HG02970 (cell line): ENCODE measurements at regions not wholly inside any gene's neighbourhood (a gene's known extent, or its start where the extent isn't known, plus 50 kb on each side); places are given as distances from the start of the nearest gene placed in this dataset.

Experiments
- ATAC-seq: cut with Tn5 transposase; IDR thresholded peaks from one replicate; pipeline ENCODE4 v1.9.1; 2021; ENCODE audit warnings: mild to moderate bottlenecking, moderate library complexity, moderate number of reproducible peaks; ENCODE audit not compliant: unreplicated experiment, low FRiP score

DNA sequence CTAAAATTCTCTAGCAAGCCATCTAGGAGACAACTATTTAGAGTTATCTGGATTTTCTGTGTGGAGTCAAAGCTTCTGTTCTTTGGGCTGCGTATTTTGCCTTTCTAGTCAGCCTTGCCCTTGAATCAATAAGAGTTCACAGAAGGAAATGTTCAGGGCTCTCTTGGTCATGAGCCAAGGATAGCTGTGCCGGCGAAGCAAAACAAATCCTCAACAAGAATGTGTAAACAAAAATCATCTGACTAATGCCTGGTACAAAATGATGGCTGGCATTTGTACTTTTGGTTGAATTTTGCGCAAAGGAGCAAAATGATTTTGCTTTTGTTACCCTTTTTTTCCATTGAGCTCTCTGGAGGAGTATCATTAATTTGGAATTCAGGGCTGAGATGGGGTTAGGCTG lies 171.1 kb downstream of the DACT1 start:
- ATAC-seq, result no peak

DNA sequence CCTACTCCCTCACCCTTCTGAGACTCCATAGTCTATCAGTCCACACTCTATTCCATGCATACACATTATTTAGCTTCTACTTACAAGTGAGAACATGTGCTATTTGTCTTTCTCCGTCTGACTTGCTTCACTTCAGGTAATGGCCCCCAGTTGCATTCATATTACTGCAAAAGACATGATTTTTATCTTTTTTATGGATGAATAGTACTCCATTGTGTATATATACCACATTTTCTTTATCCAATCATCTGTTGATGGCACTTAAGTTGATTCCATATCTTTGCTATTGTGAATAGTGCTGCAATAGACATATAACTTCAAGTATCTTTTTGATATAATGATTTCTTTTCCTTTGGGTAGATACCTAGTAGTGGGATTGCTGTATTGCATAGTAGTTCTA lies 171.8 kb downstream of the DACT1 start:
- no peak for ATAC-seq

- ATAC-seq, result no peak
Measured at GRCh38 chr14:58812050-58812910, 174.5 kb downstream of the DACT1 start.

DNA sequence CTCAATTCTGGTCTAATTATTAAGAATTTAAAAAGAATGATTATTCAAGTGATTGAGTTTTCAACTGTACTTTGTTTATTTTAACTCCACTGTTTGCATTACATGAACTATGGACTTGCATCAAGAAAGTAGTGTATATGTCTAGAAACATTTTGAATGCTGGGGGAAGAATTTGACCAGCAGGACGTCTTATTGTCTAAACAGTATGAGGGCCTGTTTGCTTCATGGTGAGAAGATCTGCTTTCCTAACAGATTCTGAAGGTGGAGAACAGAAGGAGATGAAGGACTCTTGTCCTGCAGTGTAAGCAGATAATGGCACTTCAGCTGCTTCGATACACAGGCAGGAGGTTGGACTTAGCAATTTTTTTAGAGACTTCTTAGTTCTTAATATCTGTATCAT lies 176.0 kb downstream of the DACT1 start:
- no peak for ATAC-seq

DNA sequence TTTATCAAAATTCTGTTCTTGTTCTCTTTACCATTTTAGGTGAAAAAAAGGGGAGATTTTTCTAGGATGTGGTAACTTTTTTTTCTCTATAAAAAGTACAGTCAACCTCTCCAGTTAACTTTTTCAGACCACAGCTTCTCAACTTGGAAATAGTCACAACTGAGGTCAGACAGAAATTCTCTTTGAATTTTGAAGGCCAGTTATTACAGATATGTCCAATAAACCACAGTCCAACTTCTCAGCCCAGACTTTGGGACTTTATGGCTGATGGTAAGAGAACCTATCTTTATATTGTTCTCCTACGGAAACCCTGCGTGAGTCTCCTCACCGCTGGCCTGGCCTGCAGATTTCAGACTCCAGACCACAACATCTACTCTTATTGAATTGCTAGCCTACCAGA lies 176.7 kb downstream of the DACT1 start:
- ATAC-seq, result no peak

GRCh38 chr14:58815161-58815701 lies 177.5 kb downstream of the DACT1 start:
- ATAC-seq, result no peak

DNA sequence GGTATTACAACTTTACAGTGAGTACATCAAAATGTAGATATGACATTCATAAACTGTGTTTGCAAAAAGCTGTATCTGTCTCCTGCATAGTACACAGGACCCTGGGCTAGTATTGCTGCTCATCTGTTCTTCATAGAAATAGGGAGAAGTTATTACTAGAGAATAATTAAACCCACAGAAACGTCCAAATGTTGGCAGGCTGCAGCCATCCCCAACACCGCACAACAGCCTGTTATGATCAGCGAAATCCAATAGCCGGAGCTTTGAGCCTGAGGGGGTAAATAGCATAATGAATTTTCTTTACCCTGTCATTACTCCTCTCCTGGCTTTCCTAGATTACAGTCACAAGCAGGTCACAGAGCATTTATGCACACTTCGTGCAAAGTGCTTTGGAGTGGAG lies 178.0 kb downstream of the DACT1 start:
- ATAC-seq, result no peak

- no peak for ATAC-seq
Measured at GRCh38 chr14:58816416-58817115, 178.8 kb downstream of the DACT1 start.

DNA sequence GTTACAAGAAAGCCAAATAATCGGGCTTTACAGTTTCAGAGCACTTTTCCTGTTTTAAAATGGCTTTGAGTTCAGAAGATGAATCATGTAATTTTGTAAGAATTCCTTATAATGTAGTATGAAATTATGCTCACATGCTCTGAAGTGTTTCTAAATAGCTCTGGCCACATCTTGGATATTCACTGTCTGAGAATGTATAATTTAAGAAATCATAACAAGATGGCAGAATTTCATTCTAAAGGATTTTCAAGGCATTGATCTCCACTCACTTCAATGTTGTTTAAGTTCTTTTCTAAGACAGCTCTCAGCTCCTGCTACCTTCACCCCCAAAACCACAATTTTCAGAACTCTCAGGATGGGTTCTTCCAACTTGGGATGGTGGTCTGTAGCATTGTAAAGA lies 180.1 kb downstream of the DACT1 start:
- no peak for ATAC-seq

GRCh38 chr14:58820032-58820431 lies 182.3 kb downstream of the DACT1 start:
- ATAC-seq, result no peak

DNA sequence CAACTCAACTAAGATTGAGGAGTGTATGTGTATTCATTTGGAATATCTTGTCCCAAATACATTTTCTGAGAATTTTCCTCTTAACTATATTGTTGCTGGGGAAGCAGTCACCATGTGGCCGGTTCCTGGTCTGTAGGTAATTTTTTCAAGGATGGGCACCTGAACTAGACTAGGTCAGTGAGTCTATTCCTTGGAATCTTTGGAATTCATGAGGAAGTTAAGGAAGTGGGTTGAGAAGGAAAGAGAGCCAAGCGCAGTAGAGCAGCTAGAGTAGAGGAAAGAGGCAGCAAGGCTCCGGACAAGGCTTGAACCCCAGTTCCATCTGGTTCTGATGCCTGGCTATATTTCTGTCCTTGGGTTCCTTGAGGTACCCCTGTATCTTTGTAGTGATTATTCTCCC lies 183.7 kb downstream of the DACT1 start:
- ATAC-seq, result no peak

DNA sequence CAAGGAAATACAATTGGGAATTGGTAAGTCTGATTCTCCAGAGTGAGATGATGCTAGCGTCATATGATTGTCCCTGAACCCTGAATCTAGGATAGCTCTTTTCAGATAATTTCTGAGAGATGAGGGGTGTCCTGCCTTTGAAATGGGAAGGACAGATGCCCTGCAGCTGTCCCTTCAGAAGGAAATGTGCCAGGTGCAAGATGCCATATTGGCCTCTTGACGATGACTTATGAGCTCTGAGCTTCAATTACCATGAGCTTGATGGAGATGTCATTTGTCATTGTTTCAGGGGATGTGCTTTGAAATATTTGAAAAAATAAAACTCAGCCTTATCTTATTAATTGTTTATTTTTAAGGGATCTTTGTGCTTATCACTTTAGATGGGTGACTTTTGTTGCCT lies 185.1 kb downstream of the DACT1 start:
- no peak for ATAC-seq

DNA sequence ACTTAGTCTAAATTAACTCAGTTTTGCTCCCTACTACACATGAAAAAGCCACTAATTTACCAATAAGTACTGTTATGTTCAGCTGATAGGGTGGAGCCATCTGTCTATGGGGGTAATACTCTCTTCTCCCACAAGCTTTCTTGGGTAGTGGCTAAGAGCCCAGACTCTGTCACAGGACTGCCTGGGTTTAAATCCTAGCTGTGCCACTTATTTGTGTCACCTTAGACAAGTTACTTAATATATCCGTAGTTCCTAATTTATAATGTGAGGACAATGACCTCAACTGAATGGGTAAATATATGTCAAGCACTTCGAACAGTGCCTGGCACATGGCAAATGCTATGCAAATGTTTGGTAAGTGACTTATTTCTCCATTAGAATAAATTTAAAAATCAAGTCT lies 185.6 kb downstream of the DACT1 start:
- ATAC-seq, result no peak

GRCh38 chr14:58824106-58824505 lies 186.3 kb downstream of the DACT1 start:
- no peak for ATAC-seq

GRCh38 chr14:58824796-58825195 lies 187.0 kb downstream of the DACT1 start:
- ATAC-seq, result no peak

DNA sequence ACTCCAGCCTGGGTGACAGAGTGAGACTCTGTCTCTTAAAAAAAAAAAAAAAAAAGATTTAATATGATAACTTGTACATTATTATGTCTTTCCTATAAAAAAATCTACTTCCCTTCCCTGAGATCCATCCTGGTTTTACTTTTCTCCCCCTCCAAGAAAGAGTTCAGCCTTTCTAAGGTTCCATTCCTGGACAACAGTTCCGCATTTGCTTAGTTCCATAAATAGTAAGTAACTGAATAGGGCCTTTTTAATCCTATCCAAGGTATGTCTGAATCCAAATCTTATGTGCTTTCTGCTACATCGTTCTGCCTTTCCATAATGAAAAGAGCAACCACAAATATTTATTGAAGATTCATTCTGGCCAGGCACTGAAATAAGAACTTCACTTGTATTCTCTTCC lies 187.8 kb downstream of the DACT1 start:
- no peak for ATAC-seq

GRCh38 chr14:58826845-58827686 lies 189.3 kb downstream of the DACT1 start:
- ATAC-seq, result no peak

- no peak for ATAC-seq
Measured at GRCh38 chr14:58828298-58828697, 190.5 kb downstream of the DACT1 start.

DNA sequence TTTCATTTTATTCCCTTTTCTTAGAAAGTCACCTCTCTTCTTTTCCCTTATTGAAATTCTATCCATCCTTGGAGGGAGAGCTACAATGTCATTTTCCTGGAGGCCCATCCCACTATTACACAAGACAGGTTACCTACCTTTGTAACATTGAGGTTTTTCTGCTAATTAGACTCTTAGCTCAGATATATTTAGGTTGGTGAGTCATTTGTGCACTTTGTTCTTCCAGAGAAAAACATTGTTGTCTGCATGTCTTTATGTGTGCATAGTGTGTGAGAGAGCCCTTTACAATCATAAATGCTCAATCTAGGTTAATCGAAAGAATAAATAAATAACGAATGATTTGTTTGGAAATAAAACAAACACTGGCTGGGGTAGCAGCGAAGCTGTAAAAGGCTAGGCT lies 191.8 kb downstream of the DACT1 start:
- no peak for ATAC-seq

GRCh38 chr14:58830121-58830520 lies 192.4 kb downstream of the DACT1 start:
- no peak for ATAC-seq

GRCh38 chr14:58832095-58832521 lies 194.3 kb downstream of the DACT1 start:
- no peak for ATAC-seq
